HepG2 (cell line): ENCODE measurements at regions not wholly inside any gene's neighbourhood (a gene's known extent, or its start where the extent isn't known, plus 50 kb on each side); places are given as distances from the start of the nearest gene placed in this dataset.

Source experiments
- ATAC-seq: fragments of 200-7000 bp; cut with Tn5 transposase; 3 replicates; pipeline ENCODE4 v1.9.1; 2020; ENCODE audit warnings: mild to moderate bottlenecking, moderate library complexity
- BruUV-seq: library from RNA; stranded (reverse); fragments of 400-500 nt; replicated peaks from 2 replicates; lab custom pipeline; 2021; lab: Mats Ljungman, UMichigan
- CTCF ChIA-PET: fragments of 300-600 bp; formaldehyde crosslinking; extraction: SDS; loops from one replicate; lab custom pipeline; 2021; ENCODE audit warnings: low total read pairs, inconsistent platforms, low intra/inter-chr PET ratio; lab: Yijun Ruan, JAX
- POLR2A ChIA-PET: fragments of 350-600 bp; sonication (Branson Sonifier 250); formaldehyde crosslinking; loops from one replicate; lab custom pipeline; 2020; ENCODE audit warnings: antibody characterized with exemption, inconsistent platforms; lab: Yijun Ruan, JAX
- DNase-seq: peaks from one replicate; pipeline ENCODE4 v3.0.0-alpha.2; 2015; ENCODE audit warnings: low spot score
- FAIRE-seq: peaks from 3 replicates; lab custom pipeline; 2011; peaks lifted over from hg19 to GRCh38; lab: Jason Lieb, UNC
- H2AFZ ChIP-seq: one replicate; pipeline ENCODE4 v1.6.1; 2011; ENCODE audit warnings: low read length, inconsistent platforms
- H3K27ac ChIP-seq: fragments of 300-600 bp; 3 replicates; pipeline ENCODE4 v1.8.0; 2011; ENCODE audit warnings: mixed run types, mild to moderate bottlenecking, mixed read lengths, low read length, inconsistent platforms; ENCODE audit not compliant: insufficient read depth; ENCODE audit errors: extremely low read length
- H3K27me3 ChIP-seq, 2 experiments: fragments of 200-600 bp in 1 of 2; 2 replicates in 1 of 2; 3 replicates in 1 of 2; pipeline versions ENCODE4 v1.6.0 to v1.8.0; 2011; ENCODE audit warnings: low read length in 2 of 2, mild to moderate bottlenecking in 2 of 2, moderate library complexity in 2 of 2, inconsistent platforms in 1 of 2; ENCODE audit not compliant: insufficient read depth in 2 of 2, control insufficient read depth in 1 of 2
- H3K36me3 ChIP-seq, 2 experiments: fragments of 200-600 bp in 1 of 2; replicated peaks in 1 of 2; 2 replicates in 1 of 2; 3 replicates in 1 of 2; pipeline versions ENCODE4 v1.5.1 to v1.8.0; 2011; ENCODE audit warnings: low read length in 2 of 2, inconsistent platforms in 1 of 2; ENCODE audit not compliant: insufficient read depth in 2 of 2, control insufficient read depth in 1 of 2
- H3K4me1 ChIP-seq: 2 replicates; pipeline ENCODE4 v1.5.1; 2012; ENCODE audit warnings: low read length, inconsistent platforms; ENCODE audit not compliant: insufficient read depth
- H3K4me2 ChIP-seq: 2 replicates; pipeline ENCODE4 v1.6.0; 2011; ENCODE audit warnings: low read depth, low read length, inconsistent platforms
- H3K4me3 ChIP-seq, 3 experiments: fragments of 200-600 bp in 1 of 3; sonication (generic), shearing (Covaris generic) in 1 of 3; replicated peaks in 1 of 3; 2 replicates each; pipeline ENCODE4 v1.5.1; 2011 to 2016; ENCODE audit warnings: low read length in 3 of 3, inconsistent platforms in 2 of 3, low read depth in 2 of 3, mild to moderate bottlenecking in 2 of 3, control low read depth in 1 of 3, mixed read lengths in 1 of 3; ENCODE audit not compliant: insufficient read depth in 1 of 3
- H3K79me2 ChIP-seq: one replicate; pipeline ENCODE4 v1.6.1; 2011; ENCODE audit warnings: low read length, inconsistent platforms; ENCODE audit not compliant: insufficient read depth
- H3K9ac ChIP-seq: 2 replicates; pipeline ENCODE4 v1.6.0; 2011; ENCODE audit warnings: mild to moderate bottlenecking, low read depth, low read length, inconsistent platforms; ENCODE audit not compliant: insufficient read depth
- H3K9me3 ChIP-seq: 2 replicates; pipeline ENCODE4 v1.5.1; 2012; ENCODE audit warnings: mild to moderate bottlenecking, low read length
- H4K20me1 ChIP-seq: 2 replicates; pipeline ENCODE4 v1.6.0; 2011; ENCODE audit warnings: inconsistent platforms, mild to moderate bottlenecking, low read length, moderate library complexity; ENCODE audit not compliant: insufficient read depth
- CENPX ChIP-seq: sonication (generic); formaldehyde crosslinking; IDR thresholded peaks from 2 replicates; pipeline ENCODE4 v1.9.0; 2021; ENCODE audit warnings: mild to moderate bottlenecking, missing genetic modification reagents, moderate library complexity
- ETV5 ChIP-seq: IDR thresholded peaks from 2 replicates; pipeline ENCODE4 v1.6.1; 2018; ENCODE audit warnings: missing biosample characterization, missing genetic modification reagents, inconsistent platforms, borderline replicate concordance
- GABPA ChIP-seq, 2 experiments: IDR thresholded peaks; 2 replicates each; pipeline ENCODE4 v1.6.1; 2011 to 2016; ENCODE audit warnings: low read depth in 2 of 2, low read length in 1 of 2, missing biosample characterization in 1 of 2, missing genetic modification characterization in 1 of 2
- GABPB1 ChIP-seq: IDR thresholded peaks from 2 replicates; pipeline ENCODE4 v1.6.1; 2016; ENCODE audit warnings: mild to moderate bottlenecking, missing genetic modification reagents, moderate library complexity, missing compliant biosample characterization
- SRY ChIP-seq: sonication (generic); formaldehyde crosslinking; IDR thresholded peaks from 2 replicates; pipeline ENCODE4 v1.8.0; 2022; ENCODE audit warnings: mild to moderate bottlenecking, missing genetic modification reagents
- TSC22D2 ChIP-seq: sonication (generic); formaldehyde crosslinking; IDR thresholded peaks from 2 replicates; pipeline ENCODE4 v1.5.1; 2020; ENCODE audit warnings: missing genetic modification reagents, mild to moderate bottlenecking, borderline replicate concordance
- WGBS: methylation state at CpG from one replicate; pipeline ENCODE4 v1.1.6; 2017; ENCODE audit warnings: low lambda C conversion rate; 5-methylcytosine and 5-hydroxymethylcytosine counted together
- in situ Hi-C: cut with HindIII; loops from 2 replicates; pipeline ENCODE4 v1.10.0; 2017; ENCODE audit warnings: low pct_unique_long_range_greater_than_20kb; ENCODE audit not compliant: extremely low pct_ligation_motif_present
- intact Hi-C: fragments of 100-400 bp; cut with micrococcal nuclease; formaldehyde crosslinking; loops from one replicate; pipeline ENCODE4 v1.10.0; 2022; ENCODE audit not compliant: unreplicated experiment
- TF ChIP-seq, protein P1 (sequence below): sonication (generic); formaldehyde crosslinking; IDR thresholded peaks from 2 replicates; pipeline ENCODE4 v1.5.0; 2020; ENCODE audit warnings: mild to moderate bottlenecking, missing genetic modification reagents, moderate library complexity
- TF ChIP-seq, protein P2 (sequence below): sonication (generic); formaldehyde crosslinking; conservative IDR thresholded peaks from 2 replicates; pipeline ENCODE4 v1.8.0; 2022; ENCODE audit warnings: mild to moderate bottlenecking, moderate library complexity, missing genetic modification reagents
- TF ChIP-seq, protein P3 (sequence below): IDR thresholded peaks from 2 replicates; pipeline ENCODE4 v1.6.1; 2016; ENCODE audit warnings: missing genetic modification reagents, missing compliant biosample characterization

DNA sequence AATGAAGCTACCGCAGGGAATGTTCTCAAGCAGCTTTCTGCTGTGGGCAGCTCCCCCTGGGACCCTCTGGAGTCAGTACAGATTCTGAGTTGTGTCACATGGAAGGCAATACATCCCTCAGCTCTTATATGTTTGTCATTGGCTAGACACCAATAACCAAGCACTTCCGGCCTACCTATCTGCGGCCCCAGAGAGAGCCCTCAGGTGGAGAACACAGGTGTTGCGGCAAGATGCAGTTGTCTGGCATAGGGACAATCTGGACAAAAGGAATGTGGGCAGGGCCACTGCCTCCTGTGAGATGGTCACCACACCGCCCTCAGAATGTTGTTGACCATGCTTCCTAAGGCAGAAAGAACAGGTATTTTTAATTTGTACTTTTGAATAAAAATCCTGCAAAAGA is 118.7 kb downstream of the BRMS1L start:
- H3K27ac ChIP-seq: no peak overlapping the region
- ChIA-PET CTCF (no interaction called here), POLR2A (interaction anchor here (0.6 kb wide), 1 partner anchor 1964 kb away, joined by 4 read pairs; no protein-coding TSS in a partner anchor)
- in situ Hi-C loops: no loop called here
- peak; percentile 94 for ATAC-seq
- H3K27me3 ChIP-seq: 0 out of 5 replicates have a peak, but pooled peaks cover 0 to 3% of the 10 kb centered on the region in 2 experiments
- DNase-seq: peak; percentile 57
- no peaks in the 10 kb centered on the region for H3K36me3 ChIP-seq
- FAIRE-seq: no peak
- H3K4me1 ChIP-seq: no peaks in the 10 kb centered on the region
- H3K9ac ChIP-seq: no peak overlapping the region
- H3K4me2 ChIP-seq: no peak overlapping the region
- H4K20me1 ChIP-seq: no peaks in the 10 kb centered on the region
- no peak overlapping the region for H3K4me3 ChIP-seq
- intact Hi-C loops: no loop called here
- no peak for TF ChIP-seq SRY
- TF ChIP-seq GABPB1 (CRISPR knock-in tag): peak; percentile 37; the same call in 1 of the 2 replicates
- TF ChIP-seq GABPA (IDR thresholded peaks at IDR 0.05; ENCODE audit: low read depth, low read length): no peak
- TF ChIP-seq GABPA (CRISPR knock-in tag; IDR thresholded peaks at IDR 0.05; ENCODE audit: low read depth): peak; percentile 28; the same call in 1 of the 2 replicates
- TF ChIP-seq ETV5: peak; percentile 35; the same call in 1 of the 2 replicates
- no peak for TF ChIP-seq CENPX (CRISPR knock-in tag)
- TF ChIP-seq, protein P1, sequence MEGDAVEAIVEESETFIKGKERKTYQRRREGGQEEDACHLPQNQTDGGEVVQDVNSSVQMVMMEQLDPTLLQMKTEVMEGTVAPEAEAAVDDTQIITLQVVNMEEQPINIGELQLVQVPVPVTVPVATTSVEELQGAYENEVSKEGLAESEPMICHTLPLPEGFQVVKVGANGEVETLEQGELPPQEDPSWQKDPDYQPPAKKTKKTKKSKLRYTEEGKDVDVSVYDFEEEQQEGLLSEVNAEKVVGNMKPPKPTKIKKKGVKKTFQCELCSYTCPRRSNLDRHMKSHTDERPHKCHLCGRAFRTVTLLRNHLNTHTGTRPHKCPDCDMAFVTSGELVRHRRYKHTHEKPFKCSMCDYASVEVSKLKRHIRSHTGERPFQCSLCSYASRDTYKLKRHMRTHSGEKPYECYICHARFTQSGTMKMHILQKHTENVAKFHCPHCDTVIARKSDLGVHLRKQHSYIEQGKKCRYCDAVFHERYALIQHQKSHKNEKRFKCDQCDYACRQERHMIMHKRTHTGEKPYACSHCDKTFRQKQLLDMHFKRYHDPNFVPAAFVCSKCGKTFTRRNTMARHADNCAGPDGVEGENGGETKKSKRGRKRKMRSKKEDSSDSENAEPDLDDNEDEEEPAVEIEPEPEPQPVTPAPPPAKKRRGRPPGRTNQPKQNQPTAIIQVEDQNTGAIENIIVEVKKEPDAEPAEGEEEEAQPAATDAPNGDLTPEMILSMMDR: peak; percentile 58
- no peak for TF ChIP-seq TSC22D2 (CRISPR knock-in tag)
- TF ChIP-seq, protein P2, sequence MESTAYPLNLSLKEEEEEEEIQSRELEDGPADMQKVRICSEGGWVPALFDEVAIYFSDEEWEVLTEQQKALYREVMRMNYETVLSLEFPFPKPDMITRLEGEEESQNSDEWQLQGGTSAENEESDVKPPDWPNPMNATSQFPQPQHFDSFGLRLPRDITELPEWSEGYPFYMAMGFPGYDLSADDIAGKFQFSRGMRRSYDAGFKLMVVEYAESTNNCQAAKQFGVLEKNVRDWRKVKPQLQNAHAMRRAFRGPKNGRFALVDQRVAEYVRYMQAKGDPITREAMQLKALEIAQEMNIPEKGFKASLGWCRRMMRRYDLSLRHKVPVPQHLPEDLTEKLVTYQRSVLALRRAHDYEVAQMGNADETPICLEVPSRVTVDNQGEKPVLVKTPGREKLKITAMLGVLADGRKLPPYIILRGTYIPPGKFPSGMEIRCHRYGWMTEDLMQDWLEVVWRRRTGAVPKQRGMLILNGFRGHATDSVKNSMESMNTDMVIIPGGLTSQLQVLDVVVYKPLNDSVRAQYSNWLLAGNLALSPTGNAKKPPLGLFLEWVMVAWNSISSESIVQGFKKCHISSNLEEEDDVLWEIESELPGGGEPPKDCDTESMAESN (CRISPR knock-in tag): peak; percentile 92
- TF ChIP-seq, protein P3, sequence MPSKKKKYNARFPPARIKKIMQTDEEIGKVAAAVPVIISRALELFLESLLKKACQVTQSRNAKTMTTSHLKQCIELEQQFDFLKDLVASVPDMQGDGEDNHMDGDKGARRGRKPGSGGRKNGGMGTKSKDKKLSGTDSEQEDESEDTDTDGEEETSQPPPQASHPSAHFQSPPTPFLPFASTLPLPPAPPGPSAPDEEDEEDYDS (CRISPR knock-in tag): no peak
- H3K79me2 ChIP-seq: no peaks in the 10 kb centered on the region
- WGBS: 25% methylated on average over 5 of the region's 5 CpGs
- no peaks in the 10 kb centered on the region for H3K9me3 ChIP-seq
- no peak overlapping the region for H2AFZ ChIP-seq
- no TSS peak for BruUV-seq
